Esophagus muscularis mucosa (tissue), 4 donors: ENCODE measurements at regions not wholly inside any gene's neighbourhood (a gene's known extent, or its start where the extent isn't known, plus 50 kb on each side); places are given as distances from the start of the nearest gene placed in this dataset.

Source experiments
- EP300 ChIP-seq: sonication (generic); formaldehyde crosslinking; IDR thresholded peaks from one replicate; pipeline ENCODE4 v1.6.1; 2017; ENCODE audit warnings: antibody characterized with exemption
- POLR2A ChIP-seq: fragments of 450-650 bp; IDR thresholded peaks from one replicate; pipeline ENCODE4 v1.6.1; 2017; ENCODE audit warnings: antibody characterized with exemption, moderate library complexity, mild to moderate bottlenecking, low read depth
- POLR2AphosphoS5 ChIP-seq, 2 donors: sonication (generic); formaldehyde crosslinking; IDR thresholded peaks; one replicate each; pipeline ENCODE4 v1.6.1; 2017; ENCODE audit warnings: antibody characterized with exemption in 2 of 2
- TF ChIP-seq, protein P1 (sequence below), 3 experiments: fragments of 200-600 bp in 2 of 3; fragments of 450-650 bp in 1 of 3; sonication (generic) in 2 of 3; IDR thresholded peaks; one replicate each; pipeline ENCODE4 v1.5.1; 2017 to 2019; ENCODE audit warnings: antibody characterized with exemption in 3 of 3, mild to moderate bottlenecking in 2 of 3, moderate library complexity in 1 of 3

DNA sequence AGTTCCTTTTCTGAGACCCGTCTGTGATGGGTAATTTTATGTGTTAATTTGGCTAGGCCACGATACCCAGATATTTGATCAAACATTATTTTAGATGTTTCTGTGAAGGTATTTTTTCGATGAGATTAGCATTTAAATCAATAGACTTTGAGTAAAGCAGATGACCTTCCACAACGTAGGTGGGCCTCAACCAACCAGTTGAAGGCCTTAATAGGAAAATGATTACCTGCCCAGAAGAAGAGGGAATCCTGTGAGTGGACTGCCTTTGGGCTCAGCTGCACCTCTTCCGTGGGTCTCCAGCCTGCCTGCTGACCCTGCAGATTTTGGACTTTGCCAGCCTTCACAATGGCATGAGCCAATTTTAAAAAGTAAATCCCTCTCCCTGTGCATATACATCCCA lies 61.6 kb upstream of the WSB1 start:
- TF ChIP-seq, protein P1, sequence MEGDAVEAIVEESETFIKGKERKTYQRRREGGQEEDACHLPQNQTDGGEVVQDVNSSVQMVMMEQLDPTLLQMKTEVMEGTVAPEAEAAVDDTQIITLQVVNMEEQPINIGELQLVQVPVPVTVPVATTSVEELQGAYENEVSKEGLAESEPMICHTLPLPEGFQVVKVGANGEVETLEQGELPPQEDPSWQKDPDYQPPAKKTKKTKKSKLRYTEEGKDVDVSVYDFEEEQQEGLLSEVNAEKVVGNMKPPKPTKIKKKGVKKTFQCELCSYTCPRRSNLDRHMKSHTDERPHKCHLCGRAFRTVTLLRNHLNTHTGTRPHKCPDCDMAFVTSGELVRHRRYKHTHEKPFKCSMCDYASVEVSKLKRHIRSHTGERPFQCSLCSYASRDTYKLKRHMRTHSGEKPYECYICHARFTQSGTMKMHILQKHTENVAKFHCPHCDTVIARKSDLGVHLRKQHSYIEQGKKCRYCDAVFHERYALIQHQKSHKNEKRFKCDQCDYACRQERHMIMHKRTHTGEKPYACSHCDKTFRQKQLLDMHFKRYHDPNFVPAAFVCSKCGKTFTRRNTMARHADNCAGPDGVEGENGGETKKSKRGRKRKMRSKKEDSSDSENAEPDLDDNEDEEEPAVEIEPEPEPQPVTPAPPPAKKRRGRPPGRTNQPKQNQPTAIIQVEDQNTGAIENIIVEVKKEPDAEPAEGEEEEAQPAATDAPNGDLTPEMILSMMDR (IDR thresholded peaks at IDR 0.05), result no peak
- TF ChIP-seq POLR2A (no peak), POLR2AphosphoS5 (IDR thresholded peaks at IDR 0.05) (no peak), EP300 (no peak)
